ENCODE measurements at regions not wholly inside any gene's neighbourhood (a gene's known extent, or its start where the extent isn't known, plus 50 kb on each side); places are given as distances from the start of the nearest gene placed in this dataset.
A peak's percentile ranks its signal among the peaks of the same experiment; 100 is the strongest.

DNA sequence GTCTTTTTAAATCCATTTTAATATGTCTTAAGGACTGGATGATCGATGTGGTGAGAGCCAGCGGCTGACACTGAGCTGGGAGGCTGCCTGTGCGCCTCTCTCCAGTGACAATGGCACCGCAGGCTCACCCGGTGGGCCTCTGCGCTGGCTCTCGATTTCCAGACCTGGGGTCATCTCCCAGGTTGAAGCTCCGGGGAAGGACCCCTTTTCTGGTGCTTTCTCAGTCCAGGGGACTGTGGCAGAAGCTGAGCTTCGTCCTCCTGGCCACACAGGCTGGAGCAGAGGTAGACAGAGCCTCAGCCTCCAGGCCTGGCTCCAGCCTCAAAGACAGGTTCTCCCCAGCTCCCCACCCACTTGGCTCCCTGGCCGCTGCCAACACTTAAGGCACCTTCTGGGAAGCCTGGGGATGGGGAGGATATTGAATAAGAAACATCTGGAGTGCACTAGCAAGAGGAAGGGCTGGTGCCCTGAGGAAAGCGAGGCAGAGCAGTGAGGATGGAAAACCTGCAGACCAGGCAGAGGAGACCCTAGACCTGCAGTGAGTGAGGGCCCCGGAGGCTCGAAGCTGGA, 154.2 kb upstream of the SMAD3 start:
- no peak overlapping the region for H3K27ac Mint-ChIP-seq
- Histone ChIP-seq H3K36me3 (ENCODE audit: insufficient read depth, low read length) (no peaks in the 10 kb centered on the region), H3K4me1 (ENCODE audit: insufficient read depth, low read length) (peaks cover 19% of the 10 kb centered on the region), H3K27me3 (ENCODE audit: control insufficient read depth in 1 of 2, insufficient read depth in 2 of 2, low read length in 2 of 2) (no peaks in the 10 kb centered on the region), H3K4me3 (ENCODE audit: low read length) (no peak overlapping the region), H3K27ac (ENCODE audit: low read depth in 1 of 2, low read length in 2 of 2) (no peak overlapping the region), H3K9me3 (ENCODE audit: control insufficient read depth in 1 of 2, insufficient read depth in 1 of 2, low read length in 2 of 2) (peaks cover 0 to 4% of the 10 kb centered on the region in 2 experiments)
- DNase-seq (no peak), ATAC-seq (ENCODE audit: poor library complexity) (no peak)
- intact Hi-C loops (cut with DNase I, micrococcal nuclease), result no loop called here
- peaks cover 4% of the 10 kb centered on the region for H3K9me3 Mint-ChIP-seq
- TF ChIP-seq, protein P1, sequence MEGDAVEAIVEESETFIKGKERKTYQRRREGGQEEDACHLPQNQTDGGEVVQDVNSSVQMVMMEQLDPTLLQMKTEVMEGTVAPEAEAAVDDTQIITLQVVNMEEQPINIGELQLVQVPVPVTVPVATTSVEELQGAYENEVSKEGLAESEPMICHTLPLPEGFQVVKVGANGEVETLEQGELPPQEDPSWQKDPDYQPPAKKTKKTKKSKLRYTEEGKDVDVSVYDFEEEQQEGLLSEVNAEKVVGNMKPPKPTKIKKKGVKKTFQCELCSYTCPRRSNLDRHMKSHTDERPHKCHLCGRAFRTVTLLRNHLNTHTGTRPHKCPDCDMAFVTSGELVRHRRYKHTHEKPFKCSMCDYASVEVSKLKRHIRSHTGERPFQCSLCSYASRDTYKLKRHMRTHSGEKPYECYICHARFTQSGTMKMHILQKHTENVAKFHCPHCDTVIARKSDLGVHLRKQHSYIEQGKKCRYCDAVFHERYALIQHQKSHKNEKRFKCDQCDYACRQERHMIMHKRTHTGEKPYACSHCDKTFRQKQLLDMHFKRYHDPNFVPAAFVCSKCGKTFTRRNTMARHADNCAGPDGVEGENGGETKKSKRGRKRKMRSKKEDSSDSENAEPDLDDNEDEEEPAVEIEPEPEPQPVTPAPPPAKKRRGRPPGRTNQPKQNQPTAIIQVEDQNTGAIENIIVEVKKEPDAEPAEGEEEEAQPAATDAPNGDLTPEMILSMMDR (IDR thresholded peaks at IDR 0.05), result no peak
- no peak overlapping the region for H3K4me3 Mint-ChIP-seq
- H3K27me3 Mint-ChIP-seq, result peaks cover 11% of the 10 kb centered on the region
- ChIA-PET POLR2A (interaction anchor here (1.7 kb wide), 1 partner anchor 10 kb away, joined by 7 read pairs; no protein-coding TSS in a partner anchor), CTCF (interaction anchor here (0.7 kb wide), 1 partner anchor 345 kb away, joined by 3 read pairs; no protein-coding TSS in a partner anchor)
- peaks cover 4% of the 10 kb centered on the region for H3K36me3 Mint-ChIP-seq (ENCODE audit: low read depth)
- peaks cover 22% of the 10 kb centered on the region for H3K4me1 Mint-ChIP-seq (ENCODE audit: low read depth)

DNA sequence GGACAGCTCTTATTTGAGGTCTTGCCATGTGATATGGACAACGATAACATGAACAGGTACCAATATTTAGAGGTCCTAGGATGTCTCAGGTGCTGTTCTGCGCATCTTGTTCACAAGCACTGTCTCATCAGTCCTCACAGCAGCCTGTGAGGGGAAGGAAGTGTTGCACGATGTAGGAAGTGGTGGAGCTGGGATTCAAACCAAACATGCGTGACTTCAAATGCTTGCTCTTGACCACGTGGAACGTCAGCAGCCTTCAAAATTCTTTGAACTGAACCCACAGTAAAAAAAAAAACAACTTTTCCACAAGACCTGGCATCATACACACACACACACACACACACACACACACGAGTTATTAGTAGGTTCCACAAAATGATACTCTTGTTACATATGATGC, 153.4 kb upstream of the SMAD3 start:
- Histone ChIP-seq H3K4me1 (ENCODE audit: insufficient read depth, low read length) (peaks cover 19% of the 10 kb centered on the region), H3K27me3 (ENCODE audit: control insufficient read depth in 1 of 2, insufficient read depth in 2 of 2, low read length in 2 of 2) (no peaks in the 10 kb centered on the region), H3K36me3 (ENCODE audit: insufficient read depth, low read length) (no peaks in the 10 kb centered on the region), H3K27ac (ENCODE audit: low read depth in 1 of 2, low read length in 2 of 2) (no peak overlapping the region), H3K9me3 (ENCODE audit: control insufficient read depth in 1 of 2, insufficient read depth in 1 of 2, low read length in 2 of 2) (no peaks in the 10 kb centered on the region), H3K4me3 (ENCODE audit: low read length) (no peak overlapping the region)
- DNase-seq, result peak in 13 of 14 experiments; percentile 5 to 83 (median 24)
- Mint-ChIP-seq H3K4me3 (peak overlapping the region; percentile 61), H3K36me3 (ENCODE audit: low read depth) (peaks cover 7% of the 10 kb centered on the region), H3K27ac (peak overlapping the region; percentile 71), H3K9me3 (peaks cover 4% of the 10 kb centered on the region), H3K27me3 (peaks cover 17% of the 10 kb centered on the region), H3K4me1 (ENCODE audit: low read depth) (peaks cover 22% of the 10 kb centered on the region)
- TF ChIP-seq, protein P1 (IDR thresholded peaks at IDR 0.05), result no peak
- CTCF ChIA-PET, result interaction anchor here (0.7 kb wide), 1 partner anchor 344 kb away, joined by 3 read pairs; no protein-coding TSS in a partner anchor
- intact Hi-C loops (cut with DNase I, micrococcal nuclease), result no loop called here
- ATAC-seq (ENCODE audit: poor library complexity), result peak; percentile 93
- POLR2A ChIA-PET, result interaction anchor here (1.0 to 1.7 kb wide), 2 partner anchors 9 to 170 kb away, joined by 4 to 7 read pairs; no protein-coding TSS in a partner anchor

DNA sequence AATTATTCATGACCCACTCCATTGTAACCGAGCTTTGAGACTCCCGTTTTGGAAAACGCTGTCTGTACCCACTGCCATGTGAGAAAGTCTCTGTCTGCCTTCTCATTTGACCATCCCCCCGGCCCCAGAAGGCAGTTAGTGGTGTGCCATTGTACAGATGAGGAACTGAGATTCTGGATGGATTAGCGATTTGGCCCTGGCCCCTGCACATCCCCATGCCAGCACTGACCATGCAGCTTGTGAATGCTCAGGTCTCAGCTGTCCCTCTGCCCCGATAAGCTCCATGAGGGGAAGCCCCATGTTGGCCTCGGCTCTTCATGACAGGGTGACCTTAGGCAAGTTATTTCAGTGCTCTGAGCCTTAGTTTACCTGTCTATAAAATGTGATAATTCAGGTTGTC, 153.0 kb upstream of the SMAD3 start:
- no peak overlapping the region for H3K27ac ChIP-seq (ENCODE audit: low read depth in 1 of 2, low read length in 2 of 2)
- Mint-ChIP-seq H3K4me3 (no peak overlapping the region), H3K4me1 (ENCODE audit: low read depth) (peaks cover 22% of the 10 kb centered on the region), H3K9me3 (peaks cover 7% of the 10 kb centered on the region), H3K27me3 (peaks cover 17% of the 10 kb centered on the region), H3K36me3 (ENCODE audit: low read depth) (peaks cover 7% of the 10 kb centered on the region), H3K27ac (peak overlapping the region; percentile 71)
- peaks cover 19% of the 10 kb centered on the region for H3K4me1 ChIP-seq (ENCODE audit: insufficient read depth, low read length)
- POLR2A ChIA-PET, result interaction anchor here (1.0 to 1.7 kb wide), 2 partner anchors 8 to 170 kb away, joined by 4 to 7 read pairs; no protein-coding TSS in a partner anchor
- intact Hi-C loops (cut with DNase I, micrococcal nuclease), result no loop called here
- CTCF ChIA-PET, result no interaction called here
- no peaks in the 10 kb centered on the region for H3K9me3 ChIP-seq (ENCODE audit: control insufficient read depth in 1 of 2, insufficient read depth in 1 of 2, low read length in 2 of 2)
- TF ChIP-seq, protein P1 (IDR thresholded peaks at IDR 0.05), result no peak
- no peak overlapping the region for H3K4me3 ChIP-seq (ENCODE audit: low read length)
- no peaks in the 10 kb centered on the region for H3K27me3 ChIP-seq (ENCODE audit: control insufficient read depth in 1 of 2, insufficient read depth in 2 of 2, low read length in 2 of 2)
- ATAC-seq (ENCODE audit: poor library complexity) (no peak), DNase-seq (no peak)
- no peaks in the 10 kb centered on the region for H3K36me3 ChIP-seq (ENCODE audit: insufficient read depth, low read length)
